Stimulated activated naive CD8-positive, alpha-beta T cell treated with anti-CD3 and anti-CD28 coated beads, Interleukin-15, amount 100 ng/mL, for 72 hours (primary cell): ENCODE measurements at regions not wholly inside any gene's neighbourhood (a gene's known extent, or its start where the extent isn't known, plus 50 kb on each side); places are given as distances from the start of the nearest gene placed in this dataset.
"Not testable (repeated sequence)": the region's sequence is repeated elsewhere in the genome, so short reads cannot be mapped to it uniquely, and the experiment has no call there.

Experiments
- ATAC-seq: fragments of 150-1000 bp; cut with Tn5 transposase; 2 replicates; pipeline ENCODE4 v1.10.0; 2021; ENCODE audit warnings: mild to moderate bottlenecking, moderate library complexity
- DNase-seq, 2 donors: peaks; one replicate each; pipeline ENCODE4 v3.0.0; 2021 to 2022
- H3K27ac Mint-ChIP-seq, 2 donors: one replicate each; pipeline ENCODE4 v1.8.0; 2022; ENCODE audit warnings: mild to moderate bottlenecking in 2 of 2, mixed read lengths in 2 of 2, moderate library complexity in 2 of 2
- H3K27me3 Mint-ChIP-seq: one replicate; pipeline ENCODE4 v1.8.0; 2022; ENCODE audit warnings: mixed read lengths
- H3K4me1 Mint-ChIP-seq: one replicate; pipeline ENCODE4 v1.8.0; 2022; ENCODE audit warnings: mild to moderate bottlenecking, mixed read lengths
- H3K4me3 Mint-ChIP-seq, 2 donors: one replicate each; pipeline ENCODE4 v1.8.0; 2022; ENCODE audit warnings: mild to moderate bottlenecking in 2 of 2, mixed read lengths in 2 of 2, moderate library complexity in 1 of 2
- H3K9me3 Mint-ChIP-seq, 2 donors: one replicate each; pipeline ENCODE4 v1.8.0; 2022; ENCODE audit warnings: mixed read lengths in 2 of 2

GRCh38 chr22:34841911-34842310 lies 224.0 kb upstream of the ISX start:
- no peak overlapping the region for H3K4me3 Mint-ChIP-seq
- peaks cover 6% of the 10 kb centered on the region for H3K4me1 Mint-ChIP-seq
- peaks cover 8 to 24% of the 10 kb centered on the region in 2 donors for H3K9me3 Mint-ChIP-seq
- no peak for DNase-seq
- H3K27ac Mint-ChIP-seq: no peak overlapping the region
- ATAC-seq: no peak
- peaks cover 19% of the 10 kb centered on the region for H3K27me3 Mint-ChIP-seq

GRCh38 chr22:34842630-34843029 lies 223.3 kb upstream of the ISX start:
- Mint-ChIP-seq H3K9me3 (peaks cover 8 to 24% of the 10 kb centered on the region in 2 donors), H3K4me3 (no peak overlapping the region), H3K27me3 (peaks cover 15% of the 10 kb centered on the region), H3K4me1 (peaks cover 13% of the 10 kb centered on the region), H3K27ac (peak overlapping the region in 1 of 2 donors; percentile 4)
- no peak for DNase-seq
- no peak for ATAC-seq

DNA sequence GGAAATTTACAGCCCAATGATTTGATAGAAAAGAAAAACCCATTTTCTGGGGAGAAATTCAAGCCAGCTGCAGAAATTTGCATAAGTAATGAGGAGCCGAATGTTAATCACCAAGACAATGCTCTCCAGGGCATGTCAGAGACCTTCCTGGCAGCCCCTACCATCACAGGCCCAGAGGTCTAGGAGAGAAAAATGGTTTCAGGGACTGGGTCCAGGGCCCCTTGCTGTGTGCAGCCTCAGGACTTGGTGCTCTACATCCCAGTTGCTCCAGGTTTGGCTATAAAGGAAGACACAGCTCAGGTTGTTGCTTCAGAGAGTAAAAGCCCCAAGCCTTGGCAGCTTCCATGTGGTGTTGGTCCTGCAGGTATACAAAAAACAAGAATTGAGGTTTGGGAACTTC lies 222.2 kb upstream of the ISX start:
- Mint-ChIP-seq H3K27me3 (peaks cover 12% of the 10 kb centered on the region), H3K9me3 (peaks cover 8 to 24% of the 10 kb centered on the region in 2 donors), H3K4me1 (peaks cover 13% of the 10 kb centered on the region)
- not testable (repeated sequence) for H3K4me3 Mint-ChIP-seq, ATAC-seq, DNase-seq, H3K27ac Mint-ChIP-seq

- H3K27ac Mint-ChIP-seq: no peak overlapping the region
- ATAC-seq (no peak), DNase-seq (no peak)
- H3K27me3 Mint-ChIP-seq: peaks cover 12% of the 10 kb centered on the region
- no peak overlapping the region for H3K4me3 Mint-ChIP-seq
- peaks cover 13% of the 10 kb centered on the region for H3K4me1 Mint-ChIP-seq
- peaks cover 8 to 24% of the 10 kb centered on the region in 2 donors for H3K9me3 Mint-ChIP-seq
These were observed 220.6 kb upstream of the ISX start for GRCh38 chr22:34845391-34845790.

DNA sequence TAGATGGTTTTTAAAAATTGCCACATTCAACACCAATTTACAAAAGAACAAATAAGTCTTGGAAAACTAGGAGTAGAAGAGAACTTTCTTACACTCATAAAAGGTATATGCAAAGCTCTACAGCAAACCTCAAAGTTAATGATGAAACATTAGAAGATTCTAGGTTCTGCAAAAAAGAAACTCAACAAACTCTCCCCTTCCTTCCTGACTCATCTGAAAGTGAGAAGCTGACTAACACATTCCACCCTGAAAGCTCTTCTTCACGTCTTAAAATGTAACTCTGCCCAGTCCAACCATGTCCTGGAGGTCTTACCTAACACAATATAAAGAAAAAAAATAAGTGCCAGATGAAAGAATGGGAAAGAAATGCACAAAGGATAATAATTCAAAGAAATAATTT lies 218.9 kb upstream of the ISX start:
- peaks cover 8 to 29% of the 10 kb centered on the region in 2 donors for H3K9me3 Mint-ChIP-seq
- H3K4me3 Mint-ChIP-seq: no peak overlapping the region
- no peak overlapping the region for H3K27ac Mint-ChIP-seq
- no peak for DNase-seq
- peaks cover 12% of the 10 kb centered on the region for H3K27me3 Mint-ChIP-seq
- peak; percentile 64 for ATAC-seq
- H3K4me1 Mint-ChIP-seq: peaks cover 13% of the 10 kb centered on the region

- Mint-ChIP-seq H3K27me3 (no peaks in the 10 kb centered on the region), H3K9me3 (peaks cover 4 to 13% of the 10 kb centered on the region in 2 donors), H3K27ac (no peak overlapping the region), H3K4me1 (peaks cover 13% of the 10 kb centered on the region), H3K4me3 (no peak overlapping the region)
- DNase-seq: no peak
- no peak for ATAC-seq
These were observed 216.0 kb upstream of the ISX start for GRCh38 chr22:34849965-34850364.

DNA sequence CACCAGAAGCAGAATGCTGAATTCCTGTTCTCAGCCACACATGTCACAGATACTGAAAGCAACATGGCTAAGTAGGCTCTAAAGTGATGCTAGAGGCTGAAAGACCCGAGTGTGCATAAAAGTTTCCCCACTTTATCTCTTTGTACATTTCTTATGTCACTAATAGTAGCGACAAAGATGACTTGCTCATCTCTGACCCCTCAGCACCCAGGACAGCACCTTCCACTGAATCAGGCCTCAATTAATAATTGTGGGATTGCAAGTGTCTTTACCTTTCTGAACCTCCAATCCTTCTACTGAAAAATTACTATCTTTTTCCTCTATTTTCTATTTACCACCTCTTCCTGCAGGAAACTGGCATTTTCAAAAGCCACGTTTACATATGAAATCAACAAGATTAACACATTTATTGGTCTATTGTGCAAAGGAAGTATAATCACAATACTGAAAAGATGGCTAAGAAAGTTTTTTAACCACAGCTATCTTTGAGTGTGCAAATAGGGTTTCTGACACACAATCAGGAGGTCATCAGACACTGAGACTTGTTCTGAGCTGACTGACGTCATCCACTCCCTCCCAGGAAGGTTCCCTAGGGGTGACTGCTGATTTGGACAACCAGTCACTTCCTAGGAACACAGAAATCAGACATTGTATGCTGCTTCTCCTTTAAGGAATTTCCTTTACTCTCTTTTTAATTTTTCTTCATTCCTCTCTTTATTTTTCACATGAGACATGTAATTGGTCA lies 213.9 kb upstream of the ISX start:
- peak overlapping the region in 1 of 2 donors; percentile 71 for H3K27ac Mint-ChIP-seq
- no peak for ATAC-seq
- no peak for DNase-seq
- H3K4me3 Mint-ChIP-seq: no peak overlapping the region
- H3K27me3 Mint-ChIP-seq: no peaks in the 10 kb centered on the region
- H3K9me3 Mint-ChIP-seq: peaks cover 0 to 6% of the 10 kb centered on the region in 2 donors
- peaks cover 6% of the 10 kb centered on the region for H3K4me1 Mint-ChIP-seq

DNA sequence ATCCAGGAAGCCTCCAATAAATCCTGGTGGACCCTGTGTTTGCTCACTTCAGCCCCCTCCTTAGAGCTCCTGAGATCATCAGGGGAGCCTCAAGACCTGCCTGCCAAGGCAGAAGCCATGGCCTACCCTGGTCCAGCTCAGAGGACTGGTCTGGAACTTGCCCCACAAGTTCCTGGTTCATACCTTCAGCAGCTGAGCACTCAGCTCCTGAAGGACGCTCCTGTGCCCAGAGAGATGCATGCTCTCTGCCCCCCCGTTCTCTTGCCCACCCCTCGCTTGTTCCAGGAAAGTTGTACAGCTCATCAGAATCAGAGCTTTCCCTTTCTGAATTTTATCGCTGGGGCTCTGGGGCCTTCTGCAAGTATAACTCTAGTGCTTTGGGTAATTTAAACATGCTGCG lies 210.5 kb upstream of the ISX start:
- H3K27me3 Mint-ChIP-seq: no peaks in the 10 kb centered on the region
- H3K27ac Mint-ChIP-seq: no peak overlapping the region

DNA sequence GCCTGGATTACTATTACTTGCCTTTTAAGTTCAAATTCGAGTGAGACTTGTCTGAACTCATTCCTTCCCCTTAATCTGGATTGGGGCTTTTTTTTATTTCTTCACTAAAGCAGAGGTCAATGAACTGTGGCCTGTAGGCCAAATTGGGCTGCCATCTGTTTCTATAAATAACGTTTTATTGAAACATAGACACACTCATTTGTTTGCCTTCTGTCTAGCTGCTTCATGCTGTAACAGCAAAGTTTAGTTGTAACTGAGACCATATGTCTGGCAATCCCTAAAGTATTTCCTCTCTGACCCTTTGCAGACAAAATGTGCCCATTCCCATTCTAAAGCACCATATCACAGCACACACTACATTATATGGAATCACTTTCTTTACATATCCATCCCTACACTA lies 207.9 kb upstream of the ISX start:
- Mint-ChIP-seq H3K9me3 (peaks cover 17 to 41% of the 10 kb centered on the region in 2 donors), H3K27me3 (peaks cover 16% of the 10 kb centered on the region), H3K4me1 (no peaks in the 10 kb centered on the region), H3K4me3 (no peak overlapping the region), H3K27ac (no peak overlapping the region)
- DNase-seq (no peak), ATAC-seq (no peak)

More for the DNA sequence above, 210.5 kb upstream of the ISX start:
- ATAC-seq: no peak
- H3K9me3 Mint-ChIP-seq: peaks cover 8 to 28% of the 10 kb centered on the region in 2 donors
- DNase-seq: no peak
- H3K4me3 Mint-ChIP-seq: no peak overlapping the region
- H3K4me1 Mint-ChIP-seq: no peaks in the 10 kb centered on the region

DNA sequence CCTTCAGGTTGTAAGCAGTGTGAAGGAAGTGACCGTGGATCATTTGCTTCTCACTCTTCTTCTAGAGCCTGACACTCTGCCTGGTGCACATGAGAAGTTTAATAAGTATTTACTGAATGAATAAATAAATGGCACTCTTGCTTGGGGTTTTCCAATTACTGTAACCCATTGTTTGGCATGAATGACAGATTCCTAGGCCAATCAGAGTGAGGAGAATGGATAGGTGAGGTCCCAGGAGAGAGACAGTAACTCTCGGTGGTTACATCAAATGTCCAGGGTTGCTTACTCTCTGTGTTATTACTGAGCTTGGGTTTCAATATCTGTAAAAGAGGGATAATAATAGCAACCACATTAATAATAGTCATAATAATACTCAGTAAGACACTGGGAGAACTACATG lies 204.2 kb upstream of the ISX start:
- DNase-seq: no peak
- H3K27me3 Mint-ChIP-seq: peaks cover 27% of the 10 kb centered on the region
- no peaks in the 10 kb centered on the region for H3K4me1 Mint-ChIP-seq
- H3K4me3 Mint-ChIP-seq: no peak overlapping the region
- no peak for ATAC-seq
- H3K9me3 Mint-ChIP-seq: peaks cover 17 to 41% of the 10 kb centered on the region in 2 donors
- no peak overlapping the region for H3K27ac Mint-ChIP-seq

DNA sequence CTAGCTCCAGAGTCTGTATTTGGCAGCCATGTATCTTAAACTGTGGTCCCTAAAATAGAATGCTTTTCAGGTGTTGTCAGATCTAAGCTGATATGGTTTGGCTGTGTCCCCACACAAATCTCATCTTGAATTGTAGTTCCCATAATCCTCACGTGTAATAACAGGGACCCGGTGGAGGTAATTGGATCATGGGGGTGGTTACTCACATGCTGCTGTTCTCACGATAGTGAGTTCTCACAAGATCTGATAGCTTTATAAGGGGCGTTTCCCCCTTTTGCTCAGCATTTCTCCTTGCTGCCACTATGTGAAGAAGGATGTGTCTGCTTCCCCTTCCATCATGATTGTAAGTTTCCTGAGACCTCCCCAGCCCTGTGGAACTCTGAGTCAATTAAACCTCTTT lies 199.9 kb upstream of the ISX start:
- ATAC-seq (no peak), DNase-seq (no peak)
- Mint-ChIP-seq H3K27ac (no peak overlapping the region), H3K4me3 (no peak overlapping the region), H3K4me1 (peaks cover 5% of the 10 kb centered on the region), H3K9me3 (peaks cover 9 to 15% of the 10 kb centered on the region in 2 donors), H3K27me3 (peaks cover 38% of the 10 kb centered on the region)

DNA sequence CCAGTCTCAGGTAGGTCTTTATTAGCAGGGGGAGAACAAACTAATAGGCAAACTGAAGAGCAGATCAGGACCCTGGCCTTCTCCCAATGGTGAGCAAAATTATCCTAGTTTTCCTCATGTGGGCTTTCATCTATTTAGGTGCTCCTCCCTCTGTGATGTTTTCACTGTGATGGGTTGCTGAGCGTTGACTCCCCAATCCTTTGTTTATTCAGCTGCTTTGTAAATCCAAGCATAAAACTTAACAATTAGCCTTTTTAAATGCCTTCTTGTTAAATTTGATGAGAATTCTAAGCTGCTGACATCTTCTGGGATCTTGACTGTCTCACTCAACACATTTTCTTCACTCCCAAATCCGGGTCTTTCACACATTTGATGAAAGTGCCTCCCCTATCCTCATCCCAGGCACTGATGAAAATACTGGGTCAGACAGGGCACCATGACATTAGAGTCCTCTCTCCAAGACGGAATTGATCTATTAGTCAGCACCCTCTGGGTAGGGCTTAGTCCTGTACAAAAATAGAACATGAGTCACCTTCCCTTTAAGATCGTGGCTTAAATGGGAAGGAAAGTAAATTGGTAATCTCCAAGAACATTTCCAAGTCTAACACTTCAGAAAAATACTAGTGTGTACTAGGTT lies 199.3 kb upstream of the ISX start:
- Mint-ChIP-seq H3K4me3 (no peak overlapping the region), H3K4me1 (peaks cover 5% of the 10 kb centered on the region), H3K27me3 (peaks cover 33% of the 10 kb centered on the region), H3K27ac (no peak overlapping the region), H3K9me3 (peaks cover 5 to 9% of the 10 kb centered on the region in 2 donors)
- no peak for ATAC-seq
- no peak for DNase-seq

DNA sequence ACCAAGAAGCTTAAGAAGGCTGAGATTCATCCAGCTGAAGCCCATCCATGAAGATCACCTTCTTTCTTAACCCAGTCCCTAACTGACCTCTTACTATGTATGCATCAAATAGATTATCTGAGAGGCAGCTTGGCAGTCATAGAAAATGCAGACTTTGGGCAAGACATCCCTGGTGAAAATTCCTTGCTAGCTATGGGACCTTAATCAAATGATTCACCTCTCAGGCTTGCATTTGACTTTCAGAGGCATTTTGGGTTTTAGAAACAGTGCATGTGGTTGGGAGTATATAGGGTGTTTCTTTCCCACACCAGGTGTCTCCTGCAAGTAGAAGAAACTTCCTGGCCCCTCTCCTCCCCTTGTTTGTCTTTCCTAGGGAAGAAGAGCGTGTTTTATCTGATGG lies 188.5 kb upstream of the ISX start:
- ATAC-seq (no peak), DNase-seq (no peak)
- Mint-ChIP-seq H3K9me3 (no peaks in the 10 kb centered on the region), H3K27ac (no peak overlapping the region), H3K27me3 (peaks cover 15% of the 10 kb centered on the region), H3K4me1 (no peaks in the 10 kb centered on the region), H3K4me3 (no peak overlapping the region)

DNA sequence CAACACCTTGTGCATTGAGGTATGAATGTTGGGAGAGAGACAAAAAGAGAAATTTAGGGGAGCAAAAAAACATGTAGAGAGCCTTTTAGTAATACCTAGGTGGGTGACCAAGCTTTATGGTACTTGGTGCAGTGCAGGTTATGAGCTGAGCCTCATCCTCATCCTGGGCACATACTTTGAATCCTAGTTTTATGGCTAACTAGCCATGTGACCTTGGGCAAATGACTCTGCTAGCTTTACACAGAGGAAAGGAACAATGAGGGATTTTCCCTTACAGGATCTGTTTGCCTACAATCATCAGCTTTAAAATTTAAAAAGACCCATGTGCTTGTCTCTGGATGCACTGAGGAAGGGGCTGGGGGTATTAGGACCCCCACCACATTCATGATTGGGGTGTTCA lies 187.8 kb upstream of the ISX start:
- Mint-ChIP-seq H3K27me3 (peaks cover 9% of the 10 kb centered on the region), H3K4me1 (no peaks in the 10 kb centered on the region), H3K9me3 (peaks cover 0 to under 1% of the 10 kb centered on the region in 2 donors), H3K27ac (no peak overlapping the region), H3K4me3 (no peak overlapping the region)
- no peak for ATAC-seq
- DNase-seq: no peak

DNA sequence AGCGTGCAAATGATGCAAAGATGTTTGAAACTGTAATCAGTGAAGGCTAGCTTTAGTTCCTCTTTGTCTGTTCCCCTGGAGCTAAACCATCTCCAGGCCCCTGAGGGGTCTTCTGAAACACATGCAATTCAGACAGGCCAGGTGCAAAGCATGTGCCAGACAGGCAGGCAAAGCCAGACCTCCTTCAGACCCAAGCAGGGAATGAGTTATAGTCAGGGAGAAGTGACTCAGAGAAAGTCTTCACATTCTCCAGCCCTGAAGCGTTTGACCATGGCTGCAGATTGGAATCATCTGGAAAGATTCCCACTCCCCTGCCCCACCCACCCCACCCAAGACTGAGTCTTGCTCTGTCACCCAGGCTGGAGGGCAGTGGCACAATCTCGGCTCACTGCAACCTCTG lies 187.0 kb upstream of the ISX start:
- Mint-ChIP-seq H3K27me3 (peaks cover 7% of the 10 kb centered on the region), H3K9me3 (peaks cover 0 to 7% of the 10 kb centered on the region in 2 donors), H3K4me3 (no peak overlapping the region), H3K27ac (no peak overlapping the region), H3K4me1 (no peaks in the 10 kb centered on the region)
- ATAC-seq: no peak
- DNase-seq: no peak

- no peaks in the 10 kb centered on the region for H3K4me1 Mint-ChIP-seq
- peaks cover 0 to 14% of the 10 kb centered on the region in 2 donors for H3K9me3 Mint-ChIP-seq
- DNase-seq: no peak
- H3K27ac Mint-ChIP-seq: no peak overlapping the region
- no peak for ATAC-seq
- H3K27me3 Mint-ChIP-seq: peaks cover 7% of the 10 kb centered on the region
- H3K4me3 Mint-ChIP-seq: no peak overlapping the region
These were observed 185.3 kb upstream of the ISX start for GRCh38 chr22:34880662-34881061.
